Neuronal stem cell (in vitro differentiated cells): ENCODE measurements at regions not wholly inside any gene's neighbourhood (a gene's known extent, or its start where the extent isn't known, plus 50 kb on each side); places are given as distances from the start of the nearest gene placed in this dataset.

ENCODE experiments used
- DNase-seq: peaks from one replicate; pipeline ENCODE4 v3.0.0-alpha.2; 2013; ENCODE audit warnings: low spot score
- H2AFZ ChIP-seq: one replicate; pipeline ENCODE4 v1.6.1; 2013; ENCODE audit warnings: mild to moderate bottlenecking, low read length, inconsistent platforms
- H2AK5ac ChIP-seq: 2 replicates; pipeline ENCODE4 v1.6.1; 2013; ENCODE audit warnings: low read depth, mild to moderate bottlenecking, inconsistent platforms, low read length, moderate library complexity, mixed read lengths
- H2BK120ac ChIP-seq: 2 replicates; pipeline ENCODE4 v1.6.1; 2013; ENCODE audit warnings: low read depth, mild to moderate bottlenecking, inconsistent platforms, low read length, moderate library complexity, mixed read lengths
- H2BK12ac ChIP-seq: one replicate; pipeline ENCODE4 v1.6.1; 2013; ENCODE audit warnings: low read length, inconsistent platforms
- H2BK15ac ChIP-seq: 2 replicates; pipeline ENCODE4 v1.6.1; 2013; ENCODE audit warnings: mild to moderate bottlenecking, low read length, inconsistent platforms, mixed read lengths
- H2BK5ac ChIP-seq: one replicate; pipeline ENCODE4 v1.6.1; 2013; ENCODE audit warnings: inconsistent platforms, mild to moderate bottlenecking, low read length, moderate library complexity
- H3K14ac ChIP-seq: one replicate; pipeline ENCODE4 v1.6.1; 2013; ENCODE audit warnings: low read length, inconsistent platforms
- H3K18ac ChIP-seq: 2 replicates; pipeline ENCODE4 v1.6.1; 2013; ENCODE audit warnings: low read length, inconsistent platforms
- H3K23ac ChIP-seq: 2 replicates; pipeline ENCODE4 v1.6.1; 2013; ENCODE audit warnings: low read depth, mild to moderate bottlenecking, mixed read lengths, low read length, inconsistent platforms; ENCODE audit not compliant: poor library complexity
- H3K27ac ChIP-seq: replicated peaks from 3 replicates; pipeline ENCODE4 v1.5.1; 2013; ENCODE audit warnings: low read length, inconsistent platforms
- H3K27me3 ChIP-seq, 3 experiments: 2 replicates each; pipeline ENCODE4 v1.6.1; 2013; ENCODE audit warnings: low read length in 3 of 3, mild to moderate bottlenecking in 2 of 3, inconsistent platforms in 1 of 3, low read depth in 1 of 3, mixed read lengths in 1 of 3, moderate library complexity in 1 of 3; ENCODE audit not compliant: control insufficient read depth in 3 of 3, insufficient read depth in 3 of 3
- H3K36me3 ChIP-seq, 2 donors: replicated peaks in 1 of 2; 2 replicates each; pipeline ENCODE4 v1.6.1; 2013; ENCODE audit warnings: low read length in 2 of 2; ENCODE audit not compliant: control insufficient read depth in 2 of 2, insufficient read depth in 2 of 2
- H3K4ac ChIP-seq: 2 replicates; pipeline ENCODE4 v1.6.1; 2013; ENCODE audit warnings: inconsistent platforms, mild to moderate bottlenecking, low read length, moderate library complexity
- H3K4me1 ChIP-seq, 2 donors: 1 replicate in 1 of 2; 2 replicates in 1 of 2; pipeline ENCODE4 v1.6.1; 2013; ENCODE audit warnings: low read length in 2 of 2, low read depth in 1 of 2; ENCODE audit not compliant: control insufficient read depth in 2 of 2, insufficient read depth in 1 of 2
- H3K4me2 ChIP-seq: one replicate; pipeline ENCODE4 v1.6.1; 2013; ENCODE audit warnings: mild to moderate bottlenecking, low read length, inconsistent platforms; ENCODE audit not compliant: insufficient read depth, poor library complexity, severe bottlenecking
- H3K4me3 ChIP-seq, 2 donors: 2 replicates each; pipeline ENCODE4 v1.5.1; 2013; ENCODE audit warnings: low read length in 2 of 2, mild to moderate bottlenecking in 2 of 2, inconsistent platforms in 1 of 2, moderate library complexity in 1 of 2
- H3K79me1 ChIP-seq: one replicate; pipeline ENCODE4 v1.6.1; 2013; ENCODE audit warnings: low read depth, mild to moderate bottlenecking, inconsistent platforms, low read length, moderate library complexity
- H3K9ac ChIP-seq: one replicate; pipeline ENCODE4 v1.6.1; 2013; ENCODE audit warnings: mild to moderate bottlenecking, low read depth, low read length, inconsistent platforms; ENCODE audit not compliant: poor library complexity
- H3K9me3 ChIP-seq, 2 donors: replicated peaks in 1 of 2; 2 replicates each; pipeline versions ENCODE3 to v1.6.1; 2013; ENCODE audit warnings: low read length in 2 of 2, mild to moderate bottlenecking in 2 of 2, inconsistent platforms in 1 of 2, low read depth in 1 of 2, mixed read lengths in 1 of 2, moderate library complexity in 1 of 2; ENCODE audit not compliant: control insufficient read depth in 2 of 2, insufficient read depth in 1 of 2
- H4K8ac ChIP-seq: one replicate; pipeline ENCODE4 v1.6.1; 2013; ENCODE audit warnings: low read depth, mild to moderate bottlenecking, inconsistent platforms, low read length, moderate library complexity
- H4K91ac ChIP-seq: one replicate; pipeline ENCODE4 v1.6.1; 2013; ENCODE audit warnings: low read length, low read depth, mild to moderate bottlenecking, inconsistent platforms; ENCODE audit not compliant: poor library complexity
- WGBS, 2 donors: extraction: QIAGEN DNeasy Blood & Tissue Kit; methylation state at CpG; one replicate each; pipeline ENCODE4 v1.1.7; 2013; ENCODE audit warnings: missing lambda C conversion rate in 2 of 2, mixed read lengths in 1 of 2; ENCODE audit not compliant: insufficient read length in 2 of 2, insufficient replicate concordance in 1 of 2; ENCODE audit errors: extremely low coverage in 2 of 2; 5-methylcytosine and 5-hydroxymethylcytosine counted together

GRCh38 chr7:68789597-68789996, 808.7 kb upstream of the AUTS2 start:
- Histone ChIP-seq H3K9me3 (no peaks in the 10 kb centered on the region), H3K79me1 (no peaks in the 10 kb centered on the region), H2BK15ac (no peak overlapping the region), H3K36me3 (no peaks in the 10 kb centered on the region), H3K27me3 (no peaks in the 10 kb centered on the region), H3K4me2 (no peak overlapping the region), H2BK5ac (no peak overlapping the region), H3K4me3 (no peak overlapping the region), H2AFZ (no peak overlapping the region), H3K9ac (no peak overlapping the region), H3K27ac (no peak overlapping the region), H3K18ac (no peak overlapping the region), H3K4me1 (peaks cover 0 to 7% of the 10 kb centered on the region in 2 donors), H3K23ac (no peak overlapping the region), H4K91ac (no peak overlapping the region), H2AK5ac (no peak overlapping the region), H2BK12ac (no peak overlapping the region), H4K8ac (no peak overlapping the region), H2BK120ac (no peak overlapping the region), H3K4ac (no peak overlapping the region), H3K14ac (no peak overlapping the region)
- WGBS, 2 donors = no CpG with 5 or more reads among the region's 4 CpGs
- DNase-seq = no peak

DNA sequence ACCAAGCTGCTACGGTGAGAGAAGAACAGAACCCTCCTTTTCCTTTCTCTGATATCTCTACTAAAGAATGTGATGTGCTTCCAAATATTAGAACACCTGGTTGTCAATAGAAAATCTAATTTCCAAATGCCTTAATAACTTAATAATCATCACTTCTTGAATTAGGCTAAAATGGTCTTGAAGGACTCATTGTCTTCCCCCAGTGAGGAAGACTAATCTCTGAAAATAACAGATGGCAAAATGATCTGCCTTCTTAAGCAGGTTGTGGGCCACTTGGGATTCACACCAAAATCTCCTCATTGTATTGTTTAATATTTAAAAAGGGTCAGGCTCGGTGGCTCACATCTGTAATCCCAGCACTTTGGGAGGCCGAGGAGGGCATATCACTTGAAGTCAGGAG, 805.9 kb upstream of the AUTS2 start:
- H3K36me3 ChIP-seq = no peaks in the 10 kb centered on the region
- no peaks in the 10 kb centered on the region for H3K9me3 ChIP-seq
- no peak overlapping the region for H2BK120ac ChIP-seq
- H4K91ac ChIP-seq = no peak overlapping the region
- no peak overlapping the region for H2AFZ ChIP-seq
- H3K9ac ChIP-seq = no peak overlapping the region
- no peak overlapping the region for H4K8ac ChIP-seq
- no peaks in the 10 kb centered on the region for H3K79me1 ChIP-seq
- no peak overlapping the region for H2BK15ac ChIP-seq
- H3K27ac ChIP-seq = no peak overlapping the region
- H3K4me2 ChIP-seq = no peak overlapping the region
- DNase-seq = no peak
- H3K23ac ChIP-seq = no peak overlapping the region
- H2BK12ac ChIP-seq = no peak overlapping the region
- H3K27me3 ChIP-seq = no peaks in the 10 kb centered on the region
- H3K18ac ChIP-seq = no peak overlapping the region
- no CpG with 5 or more reads among the region's 3 CpGs for WGBS, 2 donors
- no peak overlapping the region for H2AK5ac ChIP-seq
- no peak overlapping the region for H3K4me3 ChIP-seq
- peaks cover 0 to 2% of the 10 kb centered on the region in 2 donors for H3K4me1 ChIP-seq
- no peak overlapping the region for H3K4ac ChIP-seq
- H3K14ac ChIP-seq = no peak overlapping the region
- no peak overlapping the region for H2BK5ac ChIP-seq

DNA sequence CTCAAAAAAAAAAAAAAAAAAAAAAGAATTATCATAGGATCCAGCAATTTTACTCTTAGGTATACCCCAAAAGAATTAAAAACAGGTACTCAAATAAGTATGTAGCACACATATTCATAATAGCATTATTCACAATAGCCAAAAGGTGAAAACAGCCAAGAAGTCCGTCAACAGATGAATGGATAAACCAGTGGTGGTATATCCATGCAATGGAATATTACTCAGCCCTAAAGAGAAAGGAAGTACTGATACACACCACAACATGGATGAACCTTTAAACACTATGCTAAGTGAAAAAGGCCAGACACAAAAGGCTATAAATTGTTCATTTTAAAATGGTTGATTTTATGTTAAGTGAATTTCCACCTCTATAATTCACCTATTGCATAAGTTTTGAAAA, 804.8 kb upstream of the AUTS2 start:
- H2AFZ ChIP-seq = no peak overlapping the region
- H4K8ac ChIP-seq = no peak overlapping the region
- no peak overlapping the region for H2AK5ac ChIP-seq
- H3K4me3 ChIP-seq = no peak overlapping the region
- H3K27me3 ChIP-seq = no peaks in the 10 kb centered on the region
- H2BK15ac ChIP-seq = no peak overlapping the region
- H3K23ac ChIP-seq = no peak overlapping the region
- H3K4me2 ChIP-seq = no peak overlapping the region
- no peaks in the 10 kb centered on the region for H3K9me3 ChIP-seq
- no peak overlapping the region for H3K27ac ChIP-seq
- H2BK5ac ChIP-seq = no peak overlapping the region
- H2BK120ac ChIP-seq = no peak overlapping the region
- no peak overlapping the region for H3K14ac ChIP-seq
- DNase-seq = no peak
- no peaks in the 10 kb centered on the region for H3K4me1 ChIP-seq
- H3K9ac ChIP-seq = no peak overlapping the region
- H3K79me1 ChIP-seq = no peaks in the 10 kb centered on the region
- H3K36me3 ChIP-seq = no peaks in the 10 kb centered on the region
- WGBS, 2 donors = no CpG with 5 or more reads among the region's 1 CpG
- no peak overlapping the region for H3K4ac ChIP-seq
- no peak overlapping the region for H2BK12ac ChIP-seq
- H4K91ac ChIP-seq = no peak overlapping the region
- H3K18ac ChIP-seq = no peak overlapping the region

DNA sequence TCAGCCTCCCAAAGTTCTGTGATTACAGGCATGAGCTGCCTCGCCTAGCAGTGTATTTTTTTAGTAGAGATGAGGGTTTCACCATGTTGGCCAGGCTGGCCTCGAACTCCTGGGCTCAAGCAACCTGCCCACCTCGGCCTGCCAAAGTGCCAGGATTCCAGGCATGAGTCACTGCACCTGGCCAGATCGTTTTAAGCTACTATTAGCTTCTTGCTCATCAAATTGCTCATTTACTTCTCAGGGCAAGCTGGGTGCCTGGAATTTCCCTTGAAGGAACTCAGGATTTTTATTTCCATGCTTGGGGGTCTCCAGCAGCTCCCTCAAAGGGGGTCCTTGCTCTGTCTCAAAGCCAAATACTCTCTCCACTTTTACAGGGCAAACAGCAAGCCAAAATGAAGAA, 798.0 kb upstream of the AUTS2 start:
- Histone ChIP-seq H3K9ac (no peak overlapping the region), H4K8ac (no peak overlapping the region)

More for the DNA sequence above, 798.0 kb upstream of the AUTS2 start:
- Histone ChIP-seq H3K79me1 (no peaks in the 10 kb centered on the region), H3K23ac (no peak overlapping the region), H3K18ac (no peak overlapping the region), H3K4me1 (no peaks in the 10 kb centered on the region), H3K27me3 (no peaks in the 10 kb centered on the region), H2BK5ac (no peak overlapping the region), H3K27ac (no peak overlapping the region), H3K14ac (no peak overlapping the region), H2AFZ (no peak overlapping the region), H3K4ac (no peak overlapping the region), H2AK5ac (no peak overlapping the region), H3K4me3 (no peak overlapping the region), H2BK15ac (no peak overlapping the region), H2BK12ac (no peak overlapping the region), H3K9me3 (no peaks in the 10 kb centered on the region), H2BK120ac (no peak overlapping the region), H3K36me3 (no peaks in the 10 kb centered on the region), H4K91ac (no peak overlapping the region), H3K4me2 (no peak overlapping the region)
- WGBS, 2 donors = no CpG with 5 or more reads among the region's 4 CpGs
- DNase-seq = no peak
